ENCODE measurements at regions not wholly inside any gene's neighbourhood (a gene's known extent, or its start where the extent isn't known, plus 50 kb on each side); places are given as distances from the start of the nearest gene placed in this dataset.

GRCh38 chr5:133694181-133694831, 82.0 kb upstream of the FSTL4 start:
- TF ChIP-seq ARNT (IDR thresholded peaks at IDR 0.05) (no peak), FOXM1 (IDR thresholded peaks at IDR 0.05; ENCODE audit: borderline replicate concordance) (no peak), SP1 (IDR thresholded peaks at IDR 0.05) (no peak), SUZ12 (IDR thresholded peaks at IDR 0.05) (no peak), LEF1 (IDR thresholded peaks at IDR 0.05; ENCODE audit: borderline replicate concordance) (no peak), TARDBP (IDR thresholded peaks at IDR 0.05) (no peak), ZNF384 (IDR thresholded peaks at IDR 0.05) (no peak), PKNOX1 (IDR thresholded peaks at IDR 0.05) (no peak), FOXA1 (IDR thresholded peaks at IDR 0.05) (no peak), ELF4 (IDR thresholded peaks at IDR 0.05) (no peak)

Data from HEK293T (cell line).